Hypothalamus (tissue), 51 donors: ENCODE measurements at regions not wholly inside any gene's neighbourhood (a gene's known extent, or its start where the extent isn't known, plus 50 kb on each side); places are given as distances from the start of the nearest gene placed in this dataset.
A peak's percentile ranks its signal among the peaks of the same experiment; 100 is the strongest.

Source experiments
- DNase-seq, 51 donors: peaks; one replicate each; lab custom pipeline; 2025; lab: John Stamatoyannopoulos, UW

DNA sequence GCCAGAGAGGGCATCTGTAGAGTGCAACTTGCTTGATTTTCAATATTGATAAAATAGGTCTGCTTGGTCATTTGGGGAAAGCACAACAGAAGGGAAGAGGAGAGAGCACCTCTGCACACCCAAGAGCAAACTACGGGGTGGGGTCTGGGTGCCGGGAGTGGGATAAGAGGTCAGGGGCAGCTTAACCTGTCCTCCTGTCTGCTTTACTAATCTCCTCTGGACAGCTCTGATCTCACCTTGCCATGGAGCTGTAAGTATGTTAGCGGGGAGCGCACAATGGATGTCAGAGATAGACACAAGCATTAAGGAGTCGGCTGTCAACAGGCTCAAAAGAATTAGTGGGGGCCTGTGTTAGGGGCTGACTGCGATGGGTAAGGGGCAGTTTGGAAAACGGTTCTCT, 328.7 kb downstream of the CYRIA start:
- DNase-seq = no peak

DNA sequence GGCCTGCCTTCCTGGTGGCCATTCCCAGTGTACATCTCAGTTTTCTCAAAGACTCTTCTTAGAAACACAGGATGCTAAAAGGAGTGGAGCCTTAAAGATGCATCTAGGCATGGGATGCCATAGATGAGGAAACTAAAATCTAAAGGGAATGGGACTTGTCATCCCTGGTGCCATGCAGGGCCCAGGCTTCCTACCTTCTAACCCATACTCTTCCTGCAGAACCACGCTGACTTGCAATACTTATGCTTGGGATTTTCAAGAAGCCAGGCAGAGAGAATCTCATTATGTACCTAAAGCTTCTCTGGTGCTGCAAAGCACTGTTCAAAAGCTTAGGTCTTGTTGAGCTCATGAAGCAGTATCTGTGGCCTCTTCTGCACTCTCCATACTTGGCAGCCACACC, 329.1 kb downstream of the CYRIA start:
- DNase-seq = no peak

DNA sequence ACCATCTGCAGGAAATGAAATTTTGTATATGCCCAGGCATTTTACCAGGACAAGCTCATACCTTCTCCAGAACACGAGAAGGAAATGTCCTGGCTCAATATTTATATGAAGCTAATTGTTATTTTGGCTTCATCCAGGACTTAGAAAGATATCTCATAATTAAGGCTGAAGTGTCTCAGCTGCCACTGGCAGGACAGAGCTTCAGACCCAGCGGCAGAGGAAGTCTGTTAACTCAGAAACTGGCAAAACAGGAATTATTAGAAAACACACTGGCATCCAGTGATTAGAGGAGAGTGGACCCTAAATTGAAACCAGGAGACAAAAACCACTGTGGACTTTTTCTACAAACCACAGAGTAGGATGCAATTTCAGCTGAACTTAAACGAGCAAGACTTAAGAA, 329.7 kb downstream of the CYRIA start:
- DNase-seq = no peak

DNA sequence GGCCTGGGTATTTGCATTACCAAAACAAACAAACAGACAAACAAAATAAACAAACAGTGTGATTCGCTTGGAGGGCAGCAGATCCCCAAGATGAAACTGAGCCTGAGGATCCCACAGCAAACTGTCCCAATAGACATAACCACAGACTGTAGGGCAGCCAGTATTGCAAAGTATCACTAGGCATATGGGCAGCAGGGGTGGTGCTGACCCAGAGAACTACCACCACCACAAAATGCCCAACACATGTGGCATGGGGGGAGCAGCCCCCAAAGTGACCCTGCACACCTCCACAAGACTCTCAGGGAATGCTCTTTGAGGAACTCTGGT, 330.1 kb downstream of the CYRIA start:
- no peak for DNase-seq

DNA sequence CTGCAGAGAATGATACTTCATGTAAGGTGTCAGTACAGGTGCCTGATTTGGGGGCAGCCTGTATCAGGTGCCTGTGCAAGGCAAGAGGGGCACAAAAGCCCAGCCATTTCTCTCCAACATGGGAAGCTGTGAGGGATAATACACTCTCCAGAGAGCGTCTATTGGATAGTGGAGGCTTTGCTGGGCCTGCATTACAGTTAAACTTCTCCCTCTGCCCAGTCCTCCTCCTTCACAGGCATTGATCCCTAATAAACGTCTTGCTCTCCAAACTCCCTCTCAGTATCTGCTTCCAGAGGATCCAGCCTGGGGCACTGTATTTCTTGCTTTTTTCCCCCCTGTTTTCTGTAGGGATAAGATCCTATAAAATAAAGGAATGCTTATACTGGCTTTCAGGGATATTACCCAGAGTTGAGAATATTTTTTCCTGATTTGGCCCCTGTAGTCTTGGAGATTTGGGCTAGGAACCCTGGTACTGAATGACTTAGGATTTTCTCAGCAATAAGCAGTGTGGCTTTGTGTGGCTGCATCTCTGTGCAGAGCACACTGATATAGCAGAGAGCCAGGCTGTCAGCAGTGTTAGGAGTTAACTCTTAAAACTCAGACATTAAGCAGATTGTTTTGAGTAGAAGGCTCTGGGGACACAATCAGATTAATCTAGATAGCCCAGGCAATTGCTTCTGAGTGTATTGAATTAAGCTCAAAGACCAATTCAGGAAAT, 330.6 kb downstream of the CYRIA start:
- no peak for DNase-seq

DNA sequence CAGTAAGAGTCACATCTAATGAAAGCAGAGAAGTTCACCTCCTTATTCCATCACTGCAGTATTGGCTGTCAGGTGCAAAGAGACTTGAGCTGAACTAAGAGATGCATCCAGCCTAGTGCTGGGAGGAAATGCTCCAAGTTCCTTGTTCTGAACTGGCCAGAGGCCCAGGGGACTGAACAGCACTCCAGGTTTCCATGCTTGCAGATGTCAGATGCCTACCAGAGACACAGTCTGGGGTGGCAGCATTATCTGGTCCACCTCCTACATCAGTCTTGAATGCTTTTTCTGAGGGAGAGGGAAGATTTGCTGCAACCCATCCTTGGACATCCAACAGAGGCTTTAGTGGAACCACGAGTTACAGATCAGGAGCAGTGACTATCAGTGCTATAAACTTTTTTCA, 331.3 kb downstream of the CYRIA start:
- DNase-seq = no peak

DNA sequence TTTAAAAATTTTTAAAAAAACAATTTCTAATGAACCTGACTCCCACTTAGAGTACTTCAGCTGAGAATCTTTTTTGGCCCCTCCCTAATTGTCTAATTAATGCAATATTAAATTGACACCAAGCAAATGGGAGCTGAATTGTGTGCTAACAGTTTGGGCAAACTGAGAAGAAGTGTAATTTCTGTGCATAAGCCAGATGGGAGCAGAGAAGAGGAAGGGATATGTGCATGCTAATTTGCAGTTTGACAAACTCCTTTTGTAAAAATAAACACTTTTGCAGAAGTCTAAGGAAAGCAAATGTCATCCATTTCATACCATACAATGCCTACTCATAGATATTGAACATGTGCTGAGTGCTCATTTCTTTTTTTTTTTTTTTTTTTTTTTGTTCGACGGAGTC, 332.0 kb downstream of the CYRIA start:
- DNase-seq = no peak

DNA sequence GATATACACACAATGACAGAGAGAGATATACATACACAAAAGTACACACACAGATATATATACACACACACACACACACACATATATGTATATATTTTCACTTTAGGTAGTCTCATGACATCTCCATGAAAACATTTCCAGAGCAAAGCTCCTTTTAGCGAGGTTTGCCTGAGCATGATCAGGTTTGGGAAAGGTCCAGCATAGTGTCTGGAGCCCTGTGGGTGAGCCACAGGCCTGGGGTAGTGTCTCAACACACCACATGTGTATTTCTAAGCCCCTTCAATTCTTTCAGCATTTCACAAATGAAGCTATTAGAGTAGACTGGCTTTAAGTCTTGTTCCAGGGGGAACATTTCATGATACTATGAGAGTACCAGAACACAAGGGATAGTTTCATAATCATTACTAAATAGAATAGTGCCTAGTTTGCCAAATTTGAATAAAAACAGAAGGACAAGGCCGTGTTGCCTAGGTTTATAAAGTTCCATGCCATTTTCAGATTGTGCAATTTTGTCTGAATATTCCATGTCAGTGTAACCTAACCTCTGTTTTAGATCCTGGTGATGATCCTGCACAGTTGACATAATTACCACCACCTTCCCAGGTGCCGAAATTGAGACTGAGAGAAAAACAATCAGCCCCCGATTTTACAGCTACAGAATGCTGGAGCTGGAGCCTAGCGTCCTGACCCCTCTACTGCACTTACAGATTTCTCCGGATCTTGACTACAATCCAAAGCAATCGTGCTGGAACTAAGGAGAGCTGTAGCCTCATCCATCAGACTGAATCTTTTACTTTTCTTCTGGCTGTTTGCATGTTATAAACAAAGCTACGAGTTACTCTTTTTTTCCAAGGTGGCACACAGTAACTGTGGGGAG, 332.7 kb downstream of the CYRIA start:
- no peak for DNase-seq

DNA sequence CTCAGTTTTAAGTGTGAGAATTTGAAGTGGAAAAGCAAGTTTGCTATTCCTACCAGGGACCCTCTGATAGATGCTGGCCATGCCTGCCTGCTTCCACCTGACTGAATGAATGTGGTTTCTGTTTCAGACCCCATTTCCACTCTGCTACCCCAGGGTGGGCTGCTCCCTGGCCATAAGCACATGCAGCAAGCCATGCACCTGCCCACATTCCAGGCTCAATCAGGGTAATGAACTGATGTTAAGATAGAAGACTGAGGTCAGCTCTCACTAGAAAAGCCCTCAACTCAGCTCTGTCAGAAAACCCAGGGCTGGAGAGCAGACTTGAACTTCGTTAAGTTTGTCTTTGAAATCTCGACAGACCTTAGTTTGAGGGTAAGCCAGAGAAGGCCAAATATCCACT, 333.9 kb downstream of the CYRIA start:
- no peak for DNase-seq

DNA sequence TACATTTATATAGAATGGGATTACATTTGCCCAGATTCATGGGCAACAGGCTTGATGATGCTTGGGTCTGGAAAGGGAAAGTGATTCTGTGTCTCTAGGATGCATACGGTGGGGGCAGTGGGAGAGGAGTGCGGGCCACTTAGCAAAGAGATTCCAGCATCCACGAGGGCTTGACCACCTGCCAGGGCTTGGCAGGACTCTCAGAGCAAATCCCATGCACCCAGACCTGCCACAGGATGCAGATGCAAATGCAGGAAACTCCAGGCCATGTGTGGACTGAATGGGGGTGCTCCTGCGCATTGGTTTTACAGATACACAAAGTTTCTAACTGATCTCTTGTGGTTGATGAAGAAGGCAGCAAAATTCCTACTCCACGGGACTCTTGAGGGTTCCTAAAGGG, 334.7 kb downstream of the CYRIA start:
- no peak for DNase-seq

DNA sequence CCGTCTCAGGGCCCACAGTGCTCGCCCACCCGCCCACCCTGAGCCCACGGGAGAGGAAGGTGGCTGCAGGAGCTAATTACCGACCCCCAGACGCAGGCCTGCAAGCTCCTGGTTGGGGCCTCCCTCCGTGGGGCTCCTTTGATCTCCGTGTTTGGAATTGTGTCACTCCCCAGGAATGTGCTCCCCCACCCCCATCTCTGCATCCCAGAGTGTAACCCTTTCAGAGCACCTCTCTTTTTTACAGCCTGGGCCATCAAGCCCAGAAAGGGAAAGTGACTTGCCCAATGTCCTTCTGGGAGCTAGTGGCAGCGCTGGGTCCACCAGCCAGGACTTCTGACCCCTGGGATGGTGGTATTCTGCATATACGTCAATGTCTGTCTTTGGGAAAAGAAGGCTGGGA, 335.1 kb downstream of the CYRIA start:
- DNase-seq = no peak

DNA sequence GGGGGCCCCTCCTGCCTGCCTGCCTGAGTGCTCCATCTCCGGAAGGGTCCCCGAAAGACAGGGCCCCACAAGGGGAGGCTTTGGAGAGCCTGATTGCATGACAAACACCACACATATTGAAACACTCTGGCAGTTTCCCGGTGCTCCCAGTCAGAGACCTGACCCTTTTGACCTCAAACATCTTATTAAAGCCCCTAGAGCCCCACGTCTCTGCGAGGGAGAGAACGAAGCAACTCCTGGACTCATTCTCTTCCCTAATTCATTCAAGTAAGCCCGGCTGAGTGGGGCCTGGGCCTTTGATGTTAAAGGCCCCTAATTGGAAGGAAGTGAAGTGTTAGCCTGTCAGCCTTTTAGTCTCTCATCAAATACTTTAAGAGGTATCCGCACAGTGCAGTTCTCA, 335.6 kb downstream of the CYRIA start:
- DNase-seq = no peak

DNA sequence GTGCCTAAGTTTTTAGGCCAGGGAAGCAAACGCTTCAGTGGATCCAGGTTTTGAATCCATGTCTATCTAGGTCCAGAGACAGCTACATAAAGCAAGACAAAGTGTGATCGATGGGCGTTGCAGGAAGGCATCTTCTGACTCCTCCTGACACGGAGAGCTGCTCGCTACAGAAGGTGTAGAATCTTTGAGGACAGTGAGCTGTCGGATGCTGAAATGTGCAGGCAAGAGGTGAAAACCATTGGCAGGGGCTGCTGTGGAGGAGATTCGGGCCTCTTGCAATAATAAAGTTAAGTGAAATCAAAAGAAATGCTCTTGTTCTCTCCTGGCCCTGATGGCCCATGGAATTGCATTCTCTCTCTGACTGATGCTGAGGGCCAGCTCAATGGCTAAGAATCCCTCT, 336.2 kb downstream of the CYRIA start:
- DNase-seq = no peak

DNA sequence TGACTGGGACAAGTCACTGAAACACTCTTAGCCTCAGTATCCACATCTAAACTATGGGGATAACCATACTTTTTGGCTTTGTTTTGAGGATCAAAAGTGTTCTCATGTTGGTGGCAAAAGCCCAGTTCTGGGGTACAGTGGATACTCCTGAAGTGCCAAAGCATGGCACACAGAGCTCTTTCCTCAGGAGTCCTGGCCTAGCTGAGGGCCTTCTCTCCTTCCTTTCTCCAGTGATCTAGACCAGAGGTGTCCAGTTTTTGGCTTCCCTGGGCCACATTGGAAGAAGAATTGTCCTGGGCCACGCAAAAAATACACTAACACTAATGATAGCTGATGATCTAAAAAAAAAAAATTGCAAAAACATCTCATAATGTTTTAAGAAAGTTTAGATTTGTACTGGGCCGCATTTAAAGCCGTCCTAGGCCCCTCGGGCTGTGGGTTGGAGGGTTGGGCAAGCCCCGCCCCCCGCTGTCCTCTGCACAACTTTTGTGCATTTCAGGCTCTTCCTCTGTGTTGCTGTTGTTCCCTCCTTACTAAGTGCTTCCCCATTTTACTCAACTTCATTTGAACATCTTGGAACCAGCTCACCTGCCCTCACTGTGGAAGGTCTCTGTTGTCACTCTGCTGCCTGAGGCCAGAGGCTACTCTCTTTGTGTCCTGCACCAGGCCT, 337.0 kb downstream of the CYRIA start:
- no peak for DNase-seq

DNA sequence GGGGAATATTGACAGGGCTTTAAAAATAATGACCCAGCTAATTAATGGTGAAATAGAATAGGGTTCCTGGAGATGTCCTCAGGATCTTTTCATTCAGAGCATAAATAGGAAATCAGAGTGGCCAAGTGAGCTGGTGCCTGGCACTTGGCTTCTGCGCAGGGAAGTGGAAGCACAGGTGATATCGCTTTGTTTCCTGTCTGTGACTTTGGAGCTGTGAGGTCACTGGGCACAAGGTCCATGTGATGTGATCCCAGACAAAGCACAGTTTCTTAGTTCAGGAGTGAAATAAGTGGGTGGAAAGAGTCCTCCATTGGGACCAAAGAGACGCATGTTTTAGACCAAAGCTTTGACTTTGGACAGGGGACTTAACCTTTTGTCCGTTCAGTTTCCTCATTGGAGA, 338.3 kb downstream of the CYRIA start:
- DNase-seq = no peak

DNA sequence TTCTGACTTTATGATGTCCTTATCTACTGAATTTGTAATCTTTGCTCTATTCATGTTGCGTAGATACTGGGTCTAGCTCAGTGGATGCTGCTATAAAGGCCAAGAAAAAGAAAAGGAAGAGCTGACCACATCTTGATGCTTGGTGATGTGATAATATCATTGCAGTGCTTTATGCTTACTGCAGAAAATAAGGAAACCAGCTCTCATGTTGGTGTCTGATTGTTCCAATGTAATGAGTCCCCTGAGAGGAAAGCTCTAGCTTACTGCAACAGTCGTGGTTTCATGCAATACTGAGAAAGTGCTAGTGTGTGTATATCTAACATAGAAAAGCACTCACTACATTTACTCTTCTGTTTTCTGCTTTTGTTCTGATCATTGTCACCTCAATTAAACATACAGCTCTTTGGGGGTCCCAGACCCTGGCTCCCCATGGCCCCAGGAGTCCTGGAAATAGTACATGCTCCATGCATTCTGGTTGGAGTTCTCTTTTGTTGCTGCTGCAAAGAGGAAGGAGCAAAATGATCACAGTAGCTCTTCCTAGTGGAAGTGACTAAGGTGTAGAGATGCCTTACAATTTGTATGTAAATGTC, 338.8 kb downstream of the CYRIA start:
- DNase-seq = no peak

DNA sequence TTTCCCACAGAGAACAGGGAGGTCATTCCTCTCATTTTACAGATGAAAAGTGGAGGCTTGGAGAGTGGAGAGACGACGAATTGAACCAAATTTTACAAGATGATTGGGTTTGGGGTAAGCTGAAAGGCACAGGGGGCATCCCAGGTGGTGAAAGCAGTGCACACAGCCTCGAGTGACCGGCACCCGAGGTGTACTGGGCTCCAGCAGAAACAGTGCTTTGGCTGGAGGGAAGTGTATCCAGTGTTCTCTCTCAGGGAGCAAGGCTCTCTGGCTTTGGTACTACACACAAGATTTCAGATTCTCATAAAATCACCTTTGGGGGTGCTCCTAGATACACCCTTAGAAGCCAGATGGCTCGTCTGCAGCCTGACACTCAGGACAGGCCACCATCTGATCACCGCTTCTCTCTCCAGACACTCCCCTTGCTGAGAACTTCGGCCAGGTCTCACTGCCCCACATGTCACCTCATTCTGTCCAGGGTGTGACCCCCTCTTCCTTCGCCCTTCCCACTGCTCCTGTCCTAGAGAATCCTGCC, 339.6 kb downstream of the CYRIA start:
- DNase-seq = no peak

DNA sequence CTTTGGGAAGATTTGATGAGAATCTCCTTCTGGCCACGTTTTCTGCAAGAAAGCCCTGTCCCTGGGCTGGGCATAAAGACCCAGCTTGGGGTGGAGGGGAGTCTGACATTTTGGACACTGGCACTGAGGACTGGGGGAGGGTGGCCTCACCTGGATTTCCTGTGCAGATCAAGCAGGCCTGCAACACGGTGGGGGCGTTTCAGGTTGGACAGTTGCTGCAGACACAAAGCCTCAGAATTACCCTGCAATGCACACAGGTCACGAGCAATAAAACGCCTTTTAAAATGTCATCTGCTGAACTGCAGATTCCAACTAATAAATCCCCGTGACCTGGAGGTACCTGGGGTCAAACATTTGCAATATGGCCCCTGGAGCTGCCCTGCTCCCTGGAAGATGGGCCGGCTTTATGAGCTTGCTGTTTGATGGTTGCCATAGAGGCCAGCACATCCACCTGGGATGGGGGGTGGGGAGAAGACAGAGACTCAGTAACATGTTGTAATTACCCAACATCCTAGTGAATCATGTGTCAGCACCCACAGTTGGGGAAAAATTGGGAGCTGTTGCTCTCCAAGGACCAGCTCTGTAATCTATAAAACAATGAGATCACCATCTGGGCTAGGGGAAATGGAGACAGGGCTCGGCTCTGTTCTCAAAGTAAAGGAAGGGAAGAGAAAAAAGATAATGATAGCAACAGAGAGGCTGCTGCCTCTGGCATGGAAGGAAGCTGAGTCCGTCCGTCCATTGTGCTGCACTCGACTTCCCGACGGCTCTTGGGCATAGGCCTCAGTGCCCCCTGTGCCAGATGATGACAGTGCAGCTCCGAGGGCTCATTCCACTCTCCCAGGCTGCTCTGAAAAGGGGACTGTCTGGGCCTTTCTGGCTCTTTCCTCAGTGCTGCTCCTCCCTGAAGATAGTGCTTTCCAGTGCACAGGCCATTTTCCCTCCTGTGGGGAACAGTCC, 340.3 kb downstream of the CYRIA start:
- DNase-seq = peak in 1 of 51 donors; percentile 7

DNA sequence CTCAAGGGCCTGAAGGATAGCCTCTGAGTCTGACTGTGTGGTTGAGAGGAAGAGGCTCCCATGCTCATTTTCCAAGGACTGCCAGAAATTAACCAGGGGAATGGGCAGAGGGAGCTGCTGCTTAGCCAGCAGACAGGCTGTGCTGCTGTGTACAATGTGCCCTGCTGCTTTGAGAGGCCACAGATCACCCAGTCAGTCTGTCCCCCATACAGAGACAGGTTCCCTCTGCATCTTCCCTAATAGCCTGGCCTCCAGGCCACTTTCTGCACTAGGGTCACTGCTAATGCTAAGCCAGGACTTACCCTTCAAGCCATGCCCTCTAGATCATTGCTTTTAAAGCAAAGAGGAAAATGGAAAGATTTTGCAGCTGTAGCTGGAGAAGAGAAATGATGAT, 341.1 kb downstream of the CYRIA start:
- DNase-seq = no peak
